Activated T-cell treated with anti-CD3 and anti-CD28 coated beads, Interleukin-2, amount 50 U/mL, for 1 hour (primary cell): ENCODE measurements at regions not wholly inside any gene's neighbourhood (a gene's known extent, or its start where the extent isn't known, plus 50 kb on each side); places are given as distances from the start of the nearest gene placed in this dataset.

Source experiments
- DNase-seq: peaks from one replicate; pipeline ENCODE4 v3.0.0-alpha.2; 2020

DNA sequence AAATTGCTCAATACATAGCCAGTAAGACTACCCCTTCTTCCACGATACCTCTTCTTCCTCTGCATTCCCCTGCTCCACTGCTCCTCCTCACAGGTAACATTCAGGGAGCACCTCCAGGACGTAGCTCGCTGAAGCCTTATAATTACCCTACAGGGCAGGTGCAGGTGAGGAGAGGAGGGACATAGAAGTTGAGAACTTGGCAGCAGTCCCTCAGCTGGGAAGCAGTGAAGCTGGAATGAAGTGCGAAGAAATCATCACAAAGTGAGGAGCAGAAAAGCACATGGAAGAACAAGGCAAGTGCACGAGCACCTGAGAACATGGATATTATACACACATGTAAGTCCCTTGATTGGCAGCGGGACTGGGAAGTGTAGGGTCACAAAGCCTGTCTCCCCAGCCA, 118.2 kb downstream of the HSD17B3 start:
- no peak for DNase-seq

- no peak for DNase-seq
Observed at GRCh38 chr9:96178153-96178552, 123.8 kb downstream of the HSD17B3 start.

GRCh38 chr9:96177719-96178028, 124.3 kb downstream of the HSD17B3 start:
- DNase-seq: no peak

DNA sequence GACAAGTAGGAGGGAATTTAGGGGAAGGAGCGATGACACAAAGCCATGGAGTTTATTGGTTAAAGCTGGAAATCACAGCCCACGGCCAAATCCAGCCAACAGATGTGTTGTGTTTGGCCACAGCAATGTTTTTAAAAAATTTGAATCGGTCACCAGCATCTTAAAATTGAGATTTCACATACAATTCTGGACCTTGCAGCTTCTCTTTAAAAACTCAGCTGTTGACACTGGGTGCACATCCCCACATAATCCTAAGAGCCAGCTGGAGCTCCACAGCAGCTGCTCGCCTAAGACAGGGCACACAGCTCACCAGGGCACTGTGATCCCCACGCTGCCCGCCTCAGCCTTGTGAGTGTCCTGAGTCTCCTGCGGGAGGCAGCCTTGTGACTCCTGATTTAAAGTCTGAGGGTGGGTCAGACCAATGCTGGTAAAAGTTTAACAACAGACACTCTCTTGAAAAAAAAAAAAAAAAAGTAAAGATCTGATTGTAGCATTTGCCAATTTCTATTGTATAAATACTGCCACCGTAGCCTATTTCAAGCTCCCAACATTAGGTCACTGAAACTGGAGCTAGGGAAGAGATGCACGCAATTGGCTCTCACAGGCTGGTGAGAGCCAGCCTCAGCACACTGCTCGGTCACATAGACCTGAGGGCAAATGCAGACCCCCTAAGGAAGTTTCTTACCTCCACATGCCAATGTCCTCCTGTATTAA, 124.8 kb downstream of the HSD17B3 start:
- no peak for DNase-seq

GRCh38 chr9:96175796-96176195, 126.2 kb downstream of the HSD17B3 start:
- no peak for DNase-seq

- no peak for DNase-seq
Observed at GRCh38 chr9:96175001-96175400, 127.0 kb downstream of the HSD17B3 start.

DNA sequence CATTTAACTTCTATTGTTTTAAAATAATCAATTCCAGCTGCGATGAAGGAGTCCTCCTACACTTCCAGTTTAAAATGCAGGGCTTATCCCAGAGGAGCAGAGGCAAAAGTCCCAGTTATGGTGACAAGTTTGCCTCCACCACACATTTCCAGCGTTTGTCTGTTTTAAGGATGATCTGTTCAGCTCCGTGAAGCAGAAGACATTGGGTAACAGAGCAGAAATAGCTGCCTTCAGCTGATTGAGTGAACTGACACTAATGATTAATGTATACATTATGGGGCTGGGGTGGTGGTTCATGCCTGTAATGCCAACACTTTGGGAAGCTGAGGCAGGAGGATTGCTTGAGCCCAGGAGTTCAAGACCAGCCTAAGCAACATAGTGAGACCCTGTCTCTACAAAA, 127.6 kb downstream of the HSD17B3 start:
- DNase-seq: no peak

- DNase-seq: no peak
Observed at GRCh38 chr9:96173640-96174039, 128.3 kb downstream of the HSD17B3 start.

DNA sequence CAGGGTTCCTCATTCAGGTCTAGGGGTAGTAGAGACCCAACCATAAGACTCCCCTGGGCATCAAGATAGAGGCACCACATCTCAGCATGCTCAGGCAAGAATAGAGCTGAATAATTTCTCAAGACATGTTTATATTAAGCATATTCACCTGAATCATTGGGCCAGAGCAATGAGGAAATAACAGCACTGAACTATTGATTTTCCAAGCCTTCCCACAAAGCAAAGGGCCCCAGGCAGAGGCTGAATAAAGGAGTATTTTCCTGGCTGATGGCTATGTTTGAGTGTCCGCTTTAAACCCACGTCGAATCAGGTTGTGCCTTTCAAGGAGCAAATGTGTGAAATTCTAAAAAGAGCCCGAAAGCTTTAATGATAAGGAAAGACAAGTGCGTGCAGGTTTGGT, 129.2 kb downstream of the HSD17B3 start:
- DNase-seq: no peak

DNA sequence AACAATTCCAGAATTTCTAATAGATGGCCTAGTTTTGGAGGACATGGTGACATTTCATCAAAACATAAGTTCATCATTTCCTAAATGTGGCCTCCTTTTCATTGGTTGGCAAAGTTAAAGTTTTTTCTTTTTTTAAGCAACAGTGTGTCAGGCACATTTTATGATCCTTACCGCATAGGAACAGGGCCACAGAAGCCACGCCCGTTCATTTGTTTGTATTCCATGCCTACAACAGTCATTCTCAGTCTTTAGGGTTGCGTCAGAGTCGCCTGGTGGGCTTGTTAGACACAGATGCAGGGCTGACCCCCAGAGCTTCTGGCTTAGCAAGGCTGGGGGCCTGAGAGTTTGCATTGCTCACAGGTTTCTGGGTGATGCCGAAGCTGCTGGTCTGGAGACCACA, 130.2 kb downstream of the HSD17B3 start:
- DNase-seq: no peak

DNA sequence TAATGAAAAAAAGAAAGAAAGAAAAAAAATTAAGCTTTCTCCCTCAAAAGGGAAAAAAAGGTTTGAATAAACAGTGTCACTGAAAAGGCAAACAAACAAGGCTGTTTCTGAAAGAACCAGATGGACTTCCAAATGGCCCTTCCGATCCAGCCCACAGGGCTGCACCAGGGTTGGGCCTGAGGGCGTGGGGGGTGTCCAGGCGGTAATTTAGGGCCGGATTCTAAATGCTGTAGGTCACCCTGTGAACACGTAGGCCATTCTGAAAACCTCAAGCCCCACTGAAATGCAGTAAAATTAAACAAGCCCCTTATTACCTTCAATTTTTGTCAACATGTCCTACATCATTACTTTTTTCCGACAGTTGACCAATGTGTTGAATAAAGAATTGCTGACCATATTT, 132.1 kb downstream of the HSD17B3 start:
- no peak for DNase-seq

DNA sequence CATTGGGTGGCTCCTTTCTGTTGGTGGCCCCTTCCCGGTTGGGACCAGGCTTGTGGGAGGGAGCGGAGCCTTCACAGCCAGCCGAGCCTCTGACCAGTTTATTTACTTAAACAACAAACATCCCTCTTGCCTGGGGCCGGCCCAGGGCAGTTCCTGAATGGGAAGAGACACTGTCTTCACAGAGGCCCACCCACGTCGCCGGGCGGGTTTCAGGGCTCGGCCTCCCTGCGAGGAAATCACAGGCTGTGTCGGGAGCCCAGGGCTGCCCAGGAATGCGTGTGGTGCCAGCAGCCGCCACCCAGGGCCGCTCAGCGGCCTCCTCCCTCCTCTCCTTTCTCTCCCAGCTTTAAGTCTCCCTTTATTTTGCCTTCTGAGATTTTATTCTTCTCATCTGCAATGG, 132.5 kb downstream of the HSD17B3 start:
- DNase-seq: no peak

GRCh38 chr9:96168882-96169281, 133.1 kb downstream of the HSD17B3 start:
- no peak for DNase-seq

DNA sequence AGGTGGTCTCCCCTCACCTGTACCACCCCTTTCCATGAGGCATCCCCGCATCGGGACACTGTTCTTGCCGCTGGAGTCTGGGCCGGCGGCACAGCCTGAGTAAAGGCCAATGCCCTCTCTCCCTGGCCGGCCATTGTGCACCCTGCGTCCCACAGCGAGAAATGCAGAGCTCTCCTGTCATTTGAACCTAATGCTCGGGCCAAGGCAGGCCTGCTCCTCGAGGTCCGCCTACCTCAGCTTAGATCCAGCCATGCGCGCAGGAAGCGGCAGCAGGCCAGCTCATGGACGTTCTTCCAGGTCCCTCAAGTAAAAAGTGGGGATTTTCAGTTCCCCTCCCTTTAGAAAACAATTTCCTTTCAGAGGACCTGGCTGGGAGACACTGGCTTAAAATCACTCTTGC, 135.0 kb downstream of the HSD17B3 start:
- no peak for DNase-seq

DNA sequence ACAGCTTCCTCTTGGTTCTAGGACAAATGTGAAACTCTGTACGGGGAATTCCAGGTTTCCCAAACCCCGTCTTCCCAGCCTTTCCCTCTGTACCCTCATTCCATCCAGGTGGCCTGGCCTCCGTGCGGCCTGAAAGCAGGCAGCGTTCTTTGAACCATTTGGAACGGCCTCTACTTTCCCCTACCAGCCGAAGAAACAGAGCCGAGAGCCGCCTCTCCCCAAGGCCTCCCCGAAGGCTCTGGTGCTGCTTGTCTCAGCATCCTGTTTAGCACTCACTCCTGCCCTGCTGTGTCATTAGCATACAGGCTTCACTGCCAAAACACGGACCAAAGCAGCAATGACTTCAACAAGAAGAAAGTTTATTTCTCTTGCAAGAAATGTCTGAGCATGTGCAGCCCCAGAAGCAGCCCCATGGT, 137.7 kb downstream of the HSD17B3 start:
- no peak for DNase-seq

DNA sequence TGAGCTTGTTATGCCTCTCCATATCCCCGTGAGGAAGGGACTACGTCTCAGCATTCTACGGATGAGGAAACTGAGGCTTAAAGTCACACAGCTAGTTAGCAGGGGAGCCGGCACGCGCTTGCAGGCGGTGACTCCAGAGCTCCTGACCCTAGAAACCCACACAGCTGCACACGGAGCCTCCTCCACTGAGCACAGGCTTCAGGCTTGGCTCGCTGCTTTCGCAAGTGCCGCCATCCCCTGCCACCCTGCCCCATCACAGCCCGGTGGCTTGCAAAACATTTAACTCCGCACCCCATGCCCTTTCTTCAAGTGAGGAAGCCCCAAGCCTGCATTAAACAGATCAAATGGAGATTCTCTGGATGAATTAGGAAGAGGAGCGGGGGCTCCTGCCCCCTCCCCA, 138.3 kb downstream of the HSD17B3 start:
- no peak for DNase-seq

DNA sequence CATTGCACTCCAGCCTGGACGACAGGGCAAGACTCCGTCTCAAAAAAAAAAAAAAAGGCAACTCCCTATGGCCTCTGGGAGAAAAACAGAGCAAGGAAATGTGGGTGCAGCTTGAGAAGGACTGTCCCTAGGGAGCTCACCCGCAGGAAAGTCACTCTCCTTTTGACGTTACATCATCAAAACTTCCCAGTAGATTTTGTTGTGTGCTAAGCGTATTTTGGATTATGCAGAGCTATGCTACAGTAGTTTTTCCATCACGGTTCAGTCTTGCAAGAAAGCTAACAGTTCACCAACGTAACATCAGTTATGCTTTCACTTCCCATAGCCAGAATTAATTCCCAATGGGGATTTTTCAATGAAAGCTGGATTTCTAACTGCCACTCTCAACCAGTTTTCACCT, 138.8 kb downstream of the HSD17B3 start:
- no peak for DNase-seq

DNA sequence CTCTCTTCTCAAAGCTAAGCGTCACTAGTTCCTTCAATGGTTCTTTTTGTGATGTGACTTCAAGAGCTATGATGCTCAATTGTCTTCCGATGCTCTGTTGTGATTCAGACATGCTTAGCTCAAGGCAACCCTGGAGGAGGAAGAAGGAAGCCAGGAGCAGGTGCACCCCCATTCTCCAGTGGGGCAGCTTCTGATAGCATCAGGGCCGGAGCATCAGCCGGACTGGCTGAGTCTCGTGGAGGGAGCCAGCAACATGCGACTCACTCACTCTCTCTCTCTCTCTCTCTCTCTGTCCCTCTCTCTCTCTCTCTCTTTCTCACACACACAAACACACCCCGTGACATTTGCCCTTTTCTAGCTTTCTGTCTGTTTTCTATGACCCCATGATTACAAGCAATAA, 140.2 kb downstream of the HSD17B3 start:
- DNase-seq: no peak

GRCh38 chr9:96160866-96161265, 141.1 kb downstream of the HSD17B3 start:
- DNase-seq: no peak

DNA sequence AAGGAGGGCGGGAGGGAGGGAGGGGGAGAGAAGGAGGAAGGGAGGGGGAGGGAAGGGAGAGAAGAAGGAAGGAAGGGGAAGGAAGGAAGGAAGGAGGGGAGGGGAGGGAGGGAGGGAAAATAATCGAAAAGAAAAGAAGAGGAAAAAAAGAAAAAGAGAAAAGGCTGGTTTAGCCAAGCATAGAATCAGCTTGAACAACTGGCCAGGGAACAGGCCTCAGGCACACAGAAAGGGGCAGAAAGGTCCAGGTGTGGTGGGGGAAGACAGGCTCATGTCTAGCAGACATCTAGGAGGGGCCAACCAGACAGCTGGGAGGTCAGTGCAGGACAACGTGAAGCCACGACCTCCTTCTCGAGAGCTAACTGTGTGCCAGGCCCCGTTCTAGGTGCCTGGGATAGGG, 141.8 kb downstream of the HSD17B3 start:
- no peak for DNase-seq

DNA sequence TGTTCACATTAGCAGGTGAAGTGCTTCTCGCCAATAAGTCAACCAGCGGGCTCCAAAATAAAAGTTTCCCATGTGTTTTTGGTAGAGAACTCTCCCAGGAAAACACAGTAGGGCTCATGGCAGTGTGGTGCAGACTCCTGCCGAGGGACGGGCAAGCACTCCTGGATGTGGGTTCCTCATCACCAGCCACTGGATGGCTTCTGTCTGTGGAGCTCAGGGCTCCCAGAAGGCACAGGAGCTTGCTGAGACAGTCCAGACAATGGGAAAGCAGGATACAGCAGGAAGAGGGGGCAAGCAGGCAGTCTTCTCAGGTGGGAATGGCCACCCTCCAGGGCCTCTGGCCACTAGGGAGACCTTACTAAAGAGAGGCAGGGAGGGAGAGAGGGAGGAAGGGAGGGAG, 142.4 kb downstream of the HSD17B3 start:
- no peak for DNase-seq

DNA sequence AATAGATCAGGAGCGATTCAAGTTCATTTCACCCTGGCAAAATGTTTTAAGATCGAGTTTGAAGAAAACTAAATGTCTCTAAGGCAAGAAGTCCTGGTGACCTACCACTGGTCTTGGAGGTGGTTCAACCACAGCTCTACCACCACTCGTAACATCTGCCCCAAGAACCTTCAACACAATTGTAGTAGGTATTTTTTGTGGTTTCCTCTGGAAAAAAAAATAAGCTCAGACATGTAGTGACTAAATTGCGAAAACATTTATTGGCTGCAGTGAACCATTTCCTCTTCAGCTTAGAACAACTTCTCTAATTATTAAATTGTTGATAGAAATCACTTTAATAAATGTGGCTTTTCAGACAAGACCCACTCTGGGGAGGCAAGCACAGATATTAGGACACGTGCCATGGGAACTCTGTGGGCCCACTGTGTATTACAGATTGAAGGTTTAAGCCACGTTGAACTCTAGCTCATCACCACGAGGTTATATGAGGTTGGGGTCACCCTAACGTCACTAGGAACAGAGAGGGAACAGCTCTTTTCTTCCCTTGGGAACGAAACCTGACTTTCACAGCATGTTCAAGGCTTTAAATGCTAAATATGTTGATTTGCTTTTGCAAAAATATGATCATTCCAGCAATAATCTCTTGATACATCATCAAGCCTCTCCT, 142.9 kb downstream of the HSD17B3 start:
- DNase-seq: no peak

DNA sequence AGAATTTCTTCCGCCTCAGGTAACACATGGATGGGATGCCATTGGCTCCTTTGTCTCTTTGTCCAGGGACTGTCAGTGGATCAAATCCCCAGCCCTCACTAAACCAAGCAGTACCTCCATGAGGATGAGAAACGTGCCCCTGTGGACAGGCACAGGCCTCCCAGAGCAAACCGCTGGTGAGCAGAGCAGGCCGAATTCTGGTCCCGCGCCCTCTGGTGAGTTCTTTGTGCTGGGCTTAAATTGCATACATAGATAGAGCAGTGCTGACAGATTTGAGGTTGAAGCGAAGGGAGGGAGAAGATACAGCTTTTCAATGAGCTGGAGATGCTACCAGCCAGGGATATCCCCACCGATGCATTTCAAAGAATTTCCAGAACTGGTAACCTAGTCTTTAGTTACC, 143.8 kb downstream of the HSD17B3 start:
- no peak for DNase-seq

GRCh38 chr9:96157675-96158074, 144.3 kb downstream of the HSD17B3 start:
- DNase-seq: no peak
